Osteocyte (in vitro differentiated cells): ENCODE measurements at regions not wholly inside any gene's neighbourhood (a gene's known extent, or its start where the extent isn't known, plus 50 kb on each side); places are given as distances from the start of the nearest gene placed in this dataset.

Source experiments
- DNase-seq: peaks from one replicate; pipeline ENCODE4 v3.0.0; 2021; ENCODE audit warnings: mixed read lengths; ENCODE audit not compliant: unreplicated experiment; ENCODE audit errors: extremely low spot score
- H3K27ac Mint-ChIP-seq: one replicate; pipeline ENCODE4 v1.8.0; 2021; ENCODE audit warnings: mild to moderate bottlenecking, mixed read lengths; ENCODE audit not compliant: unreplicated experiment
- H3K27me3 Mint-ChIP-seq: one replicate; pipeline ENCODE4 v1.8.0; 2021; ENCODE audit warnings: mixed read lengths; ENCODE audit not compliant: unreplicated experiment
- H3K36me3 Mint-ChIP-seq: one replicate; pipeline ENCODE4 v1.8.0; 2021; ENCODE audit warnings: mixed read lengths; ENCODE audit not compliant: unreplicated experiment
- H3K4me1 Mint-ChIP-seq: one replicate; pipeline ENCODE4 v1.8.0; 2021; ENCODE audit warnings: mixed read lengths; ENCODE audit not compliant: unreplicated experiment
- H3K4me3 Mint-ChIP-seq: one replicate; pipeline ENCODE4 v1.8.0; 2021; ENCODE audit warnings: mild to moderate bottlenecking, moderate library complexity, mixed read lengths; ENCODE audit not compliant: unreplicated experiment
- H3K9me3 Mint-ChIP-seq: one replicate; pipeline ENCODE4 v1.8.0; 2021; ENCODE audit warnings: mixed read lengths; ENCODE audit not compliant: unreplicated experiment
- CTCF ChIP-seq: fragments of 200-600 bp; sonication (generic); IDR thresholded peaks from 2 replicates; pipeline ENCODE4 v1.5.0; 2021; ENCODE audit warnings: antibody characterized with exemption, mild to moderate bottlenecking, moderate library complexity

DNA sequence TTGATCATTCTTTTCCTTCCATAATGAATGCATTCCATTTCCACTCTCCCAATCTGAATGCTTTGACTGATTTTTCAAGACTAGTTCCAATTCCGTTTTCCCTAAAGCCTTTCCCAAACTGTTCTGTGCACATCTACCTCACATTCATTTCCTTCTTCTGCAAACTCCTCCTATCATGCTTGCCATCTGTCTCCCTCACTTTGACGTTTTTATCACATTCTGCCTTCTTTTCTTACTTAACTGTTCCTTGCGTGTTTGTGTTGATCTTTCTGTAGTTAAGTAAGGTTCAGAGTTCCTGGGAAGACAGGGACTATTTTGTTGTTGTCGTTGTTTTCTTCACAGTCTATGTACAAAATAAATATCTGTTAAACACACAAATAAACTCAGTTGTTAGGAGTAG lies 179.0 kb downstream of the NXPE2 start:
- no peaks in the 10 kb centered on the region for H3K4me1 Mint-ChIP-seq
- no peak for TF ChIP-seq CTCF
- H3K9me3 Mint-ChIP-seq: peaks cover 10% of the 10 kb centered on the region

DNA sequence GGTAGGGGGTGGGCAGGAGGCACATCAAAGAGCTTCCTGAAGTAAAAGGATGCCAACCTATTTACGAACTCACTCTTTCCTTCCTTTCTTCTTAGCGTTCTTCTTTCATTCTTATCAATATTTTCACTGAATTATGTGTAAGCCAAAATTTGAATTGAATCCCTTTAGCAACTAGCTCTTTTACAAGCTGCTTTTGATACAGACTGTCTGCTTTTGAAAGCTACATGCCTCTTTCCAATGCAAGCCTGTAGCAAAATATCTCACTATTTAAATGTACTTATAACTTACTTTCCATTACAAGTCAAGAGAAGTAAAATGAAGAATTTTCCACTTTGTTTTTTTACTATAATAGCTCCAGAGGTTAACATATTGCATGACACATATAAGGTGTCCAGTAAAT lies 186.6 kb downstream of the NXPE2 start:
- Mint-ChIP-seq H3K27me3 (no peaks in the 10 kb centered on the region), H3K27ac (no peak overlapping the region), H3K4me3 (no peak overlapping the region), H3K9me3 (peaks cover 5% of the 10 kb centered on the region), H3K36me3 (no peaks in the 10 kb centered on the region), H3K4me1 (no peaks in the 10 kb centered on the region)
- no peak for TF ChIP-seq CTCF
- no peak for DNase-seq

More for the DNA sequence above, 179.0 kb downstream of the NXPE2 start:
- Mint-ChIP-seq H3K4me3 (no peak overlapping the region), H3K27ac (no peak overlapping the region), H3K36me3 (no peaks in the 10 kb centered on the region), H3K27me3 (no peaks in the 10 kb centered on the region)
- no peak for DNase-seq

GRCh38 chr11:114876234-114876633 lies 197.9 kb downstream of the NXPE2 start:
- peaks cover 5% of the 10 kb centered on the region for H3K9me3 Mint-ChIP-seq
- TF ChIP-seq CTCF: no peak
- H3K27me3 Mint-ChIP-seq: no peaks in the 10 kb centered on the region
- no peaks in the 10 kb centered on the region for H3K36me3 Mint-ChIP-seq
- no peak for DNase-seq
- no peak overlapping the region for H3K27ac Mint-ChIP-seq
- H3K4me1 Mint-ChIP-seq: no peaks in the 10 kb centered on the region
- H3K4me3 Mint-ChIP-seq: no peak overlapping the region

DNA sequence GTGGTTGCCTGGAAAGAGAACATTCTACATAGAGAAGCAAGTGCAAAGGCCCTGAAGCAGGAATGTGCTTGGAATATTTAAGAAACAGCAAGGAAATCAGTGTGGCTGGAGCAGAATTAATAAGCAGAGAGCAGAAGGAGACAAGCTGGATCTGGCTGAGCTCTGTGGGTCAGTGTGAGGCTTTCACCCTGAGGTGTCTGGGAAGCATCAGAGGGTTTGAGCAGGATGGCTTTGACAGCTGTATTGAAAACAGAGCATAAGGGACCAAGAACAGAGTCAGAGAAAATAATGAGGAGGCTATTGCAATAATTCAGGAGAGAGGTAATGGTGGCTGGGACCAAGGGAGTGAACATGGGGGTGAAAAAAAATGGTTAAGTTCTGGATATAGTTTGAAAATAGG lies 199.6 kb downstream of the NXPE2 start:
- H3K4me3 Mint-ChIP-seq: no peak overlapping the region
- no peaks in the 10 kb centered on the region for H3K36me3 Mint-ChIP-seq
- H3K27me3 Mint-ChIP-seq: no peaks in the 10 kb centered on the region
- H3K9me3 Mint-ChIP-seq: no peaks in the 10 kb centered on the region
- TF ChIP-seq CTCF: no peak
- no peak overlapping the region for H3K27ac Mint-ChIP-seq
- no peak for DNase-seq
- H3K4me1 Mint-ChIP-seq: no peaks in the 10 kb centered on the region

GRCh38 chr11:114880442-114880841 lies 202.1 kb downstream of the NXPE2 start:
- Mint-ChIP-seq H3K4me3 (no peak overlapping the region), H3K9me3 (peaks cover 3% of the 10 kb centered on the region), H3K27ac (no peak overlapping the region), H3K4me1 (no peaks in the 10 kb centered on the region), H3K27me3 (no peaks in the 10 kb centered on the region), H3K36me3 (no peaks in the 10 kb centered on the region)
- no peak for DNase-seq
- no peak for TF ChIP-seq CTCF
